Neural progenitor cell (in vitro differentiated cells): ENCODE measurements at regions not wholly inside any gene's neighbourhood (a gene's known extent, or its start where the extent isn't known, plus 50 kb on each side); places are given as distances from the start of the nearest gene placed in this dataset.

Experiments
- EZH2 ChIP-seq: fragments of 200-600 bp; sonication (generic); IDR thresholded peaks from 2 replicates; pipeline ENCODE4 v1.6.1; 2017; ENCODE audit warnings: antibody characterized with exemption, mild to moderate bottlenecking, moderate library complexity
- EZH2phosphoT487 ChIP-seq: fragments of 200-600 bp; sonication (generic); IDR thresholded peaks from 2 replicates; pipeline ENCODE4 v1.6.1; 2017; ENCODE audit warnings: antibody characterized with exemption
- TF ChIP-seq, protein P1 (sequence below): fragments of 200-600 bp; sonication (generic); IDR thresholded peaks from 2 replicates; pipeline ENCODE4 v1.5.1; 2017; ENCODE audit warnings: antibody characterized with exemption, mild to moderate bottlenecking

- no peak for TF ChIP-seq EZH2
- TF ChIP-seq, protein P1, sequence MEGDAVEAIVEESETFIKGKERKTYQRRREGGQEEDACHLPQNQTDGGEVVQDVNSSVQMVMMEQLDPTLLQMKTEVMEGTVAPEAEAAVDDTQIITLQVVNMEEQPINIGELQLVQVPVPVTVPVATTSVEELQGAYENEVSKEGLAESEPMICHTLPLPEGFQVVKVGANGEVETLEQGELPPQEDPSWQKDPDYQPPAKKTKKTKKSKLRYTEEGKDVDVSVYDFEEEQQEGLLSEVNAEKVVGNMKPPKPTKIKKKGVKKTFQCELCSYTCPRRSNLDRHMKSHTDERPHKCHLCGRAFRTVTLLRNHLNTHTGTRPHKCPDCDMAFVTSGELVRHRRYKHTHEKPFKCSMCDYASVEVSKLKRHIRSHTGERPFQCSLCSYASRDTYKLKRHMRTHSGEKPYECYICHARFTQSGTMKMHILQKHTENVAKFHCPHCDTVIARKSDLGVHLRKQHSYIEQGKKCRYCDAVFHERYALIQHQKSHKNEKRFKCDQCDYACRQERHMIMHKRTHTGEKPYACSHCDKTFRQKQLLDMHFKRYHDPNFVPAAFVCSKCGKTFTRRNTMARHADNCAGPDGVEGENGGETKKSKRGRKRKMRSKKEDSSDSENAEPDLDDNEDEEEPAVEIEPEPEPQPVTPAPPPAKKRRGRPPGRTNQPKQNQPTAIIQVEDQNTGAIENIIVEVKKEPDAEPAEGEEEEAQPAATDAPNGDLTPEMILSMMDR, result no peak
- no peak for TF ChIP-seq EZH2phosphoT487
Observed at GRCh38 chr15:62406305-62406891, 241.3 kb upstream of the C2CD4B start.
